Esophagus squamous epithelium (tissue), 5 donors: ENCODE measurements at regions not wholly inside any gene's neighbourhood (a gene's known extent, or its start where the extent isn't known, plus 50 kb on each side); places are given as distances from the start of the nearest gene placed in this dataset.

Experiments used
- DNase-seq: peaks from one replicate; lab custom pipeline; 2025; lab: John Stamatoyannopoulos, UW
- H3K27ac ChIP-seq, 4 donors: fragments of 200-600 bp; sonication (generic); one replicate each; pipeline ENCODE4 v1.5.1; 2016 to 2019; ENCODE audit warnings: mild to moderate bottlenecking in 1 of 4
- H3K27me3 ChIP-seq, 4 donors: fragments of 200-600 bp; sonication (generic); 1 replicate in 3 of 4; 2 replicates in 1 of 4; pipeline versions ENCODE4 v1.5.1 to v1.6.0; 2017 to 2021; ENCODE audit warnings: antibody characterized with exemption in 1 of 4
- H3K36me3 ChIP-seq, 3 donors: fragments of 200-600 bp; sonication (generic); one replicate each; pipeline ENCODE4 v1.5.1; 2016 to 2019
- H3K4me1 ChIP-seq, 3 donors: fragments of 200-600 bp; sonication (generic); one replicate each; pipeline ENCODE4 v1.5.1; 2017 to 2019
- H3K4me3 ChIP-seq, 4 donors: fragments of 200-600 bp; sonication (generic); 1 replicate in 3 of 4; 2 replicates in 1 of 4; pipeline ENCODE4 v1.5.1; 2016 to 2019; ENCODE audit warnings: mild to moderate bottlenecking in 2 of 4, moderate library complexity in 1 of 4
- H3K9me3 ChIP-seq, 3 donors: fragments of 200-600 bp; sonication (generic); one replicate each; pipeline ENCODE4 v1.5.1; 2016 to 2019
- POLR2A ChIP-seq, 4 donors: fragments of 450-650 bp; IDR thresholded peaks; one replicate each; pipeline ENCODE4 v1.6.1; 2017; ENCODE audit warnings: antibody characterized with exemption in 4 of 4, mild to moderate bottlenecking in 4 of 4, moderate library complexity in 3 of 4
- WGBS, 2 donors: methylation state at CpG; one replicate each; pipeline ENCODE4 v1.1.5; 2018; 5-methylcytosine and 5-hydroxymethylcytosine counted together
- intact Hi-C: fragments of 100-400 bp; cut with DNase I; formaldehyde crosslinking; loops from one replicate; pipeline ENCODE4 v1.15.0; 2022
- TF ChIP-seq, protein P1 (sequence below), 6 experiments: fragments of 450-650 bp in 4 of 6; fragments of 200-600 bp in 2 of 6; sonication (generic) in 2 of 6; IDR thresholded peaks; one replicate each; pipeline ENCODE4 v1.5.1; 2016 to 2019; ENCODE audit warnings: antibody characterized with exemption in 6 of 6, mild to moderate bottlenecking in 4 of 6, moderate library complexity in 4 of 6
- donor health status: DM: yes; HTN: yes; CAD: no.

DNA sequence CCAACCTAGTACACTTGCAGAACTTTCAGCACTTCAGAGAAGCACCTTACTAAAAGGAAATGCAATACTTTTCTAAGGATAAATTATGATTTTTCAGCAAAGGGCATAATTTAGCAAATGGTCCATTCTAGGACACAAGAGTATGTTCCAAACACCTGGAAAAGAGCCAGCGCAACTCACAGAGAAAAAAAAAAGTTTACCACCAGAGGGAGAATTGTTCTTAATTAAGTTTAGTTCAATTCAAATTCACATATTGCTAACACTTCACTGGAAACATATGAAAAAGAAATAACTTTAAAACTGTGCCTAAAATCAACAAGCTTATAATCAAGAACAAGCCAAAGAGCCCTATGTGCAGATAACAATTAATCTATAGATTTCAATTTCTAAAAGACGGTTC, 338.1 kb downstream of the SEC16B start:
- TF ChIP-seq, protein P1, sequence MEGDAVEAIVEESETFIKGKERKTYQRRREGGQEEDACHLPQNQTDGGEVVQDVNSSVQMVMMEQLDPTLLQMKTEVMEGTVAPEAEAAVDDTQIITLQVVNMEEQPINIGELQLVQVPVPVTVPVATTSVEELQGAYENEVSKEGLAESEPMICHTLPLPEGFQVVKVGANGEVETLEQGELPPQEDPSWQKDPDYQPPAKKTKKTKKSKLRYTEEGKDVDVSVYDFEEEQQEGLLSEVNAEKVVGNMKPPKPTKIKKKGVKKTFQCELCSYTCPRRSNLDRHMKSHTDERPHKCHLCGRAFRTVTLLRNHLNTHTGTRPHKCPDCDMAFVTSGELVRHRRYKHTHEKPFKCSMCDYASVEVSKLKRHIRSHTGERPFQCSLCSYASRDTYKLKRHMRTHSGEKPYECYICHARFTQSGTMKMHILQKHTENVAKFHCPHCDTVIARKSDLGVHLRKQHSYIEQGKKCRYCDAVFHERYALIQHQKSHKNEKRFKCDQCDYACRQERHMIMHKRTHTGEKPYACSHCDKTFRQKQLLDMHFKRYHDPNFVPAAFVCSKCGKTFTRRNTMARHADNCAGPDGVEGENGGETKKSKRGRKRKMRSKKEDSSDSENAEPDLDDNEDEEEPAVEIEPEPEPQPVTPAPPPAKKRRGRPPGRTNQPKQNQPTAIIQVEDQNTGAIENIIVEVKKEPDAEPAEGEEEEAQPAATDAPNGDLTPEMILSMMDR (IDR thresholded peaks at IDR 0.05): no peak
- no peak for TF ChIP-seq POLR2A (IDR thresholded peaks at IDR 0.05)
- 75 to 79% methylated on average over 2 of the region's 2 CpGs for WGBS, 2 donors
- H3K27ac ChIP-seq: no peak overlapping the region

DNA sequence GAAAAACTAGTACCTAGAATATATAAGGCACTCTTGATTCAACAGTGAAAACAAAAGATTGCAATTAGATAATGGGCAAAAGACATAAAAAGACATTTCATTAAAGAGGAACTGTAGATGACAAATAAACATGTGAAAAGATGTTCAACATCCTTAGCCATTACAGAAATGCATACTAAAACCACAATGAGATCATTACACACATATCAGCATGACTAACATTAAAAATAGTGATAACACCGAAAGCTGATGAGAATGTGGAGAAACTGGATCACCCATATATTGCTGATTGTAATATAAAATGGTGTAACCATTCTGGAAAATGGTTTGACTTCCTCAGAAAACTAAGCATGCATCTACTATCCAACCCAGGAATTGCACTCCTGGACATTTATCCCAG, 340.3 kb downstream of the SEC16B start:
- no peak overlapping the region for H3K4me3 ChIP-seq
- H3K27me3 ChIP-seq: no peaks in the 10 kb centered on the region
- no peak for DNase-seq
- no peaks in the 10 kb centered on the region for H3K36me3 ChIP-seq
- no peaks in the 10 kb centered on the region for H3K4me1 ChIP-seq
- no peaks in the 10 kb centered on the region for H3K9me3 ChIP-seq
- H3K27ac ChIP-seq: no peak overlapping the region
- intact Hi-C loops: no loop called here
- WGBS, 2 donors: 50 to 65% methylated on average over 1 of the region's 1 CpG
- TF ChIP-seq, protein P1 (IDR thresholded peaks at IDR 0.05): no peak
- TF ChIP-seq POLR2A (IDR thresholded peaks at IDR 0.05): no peak

More for the DNA sequence above, 338.1 kb downstream of the SEC16B start:
- DNase-seq: no peak
- no peaks in the 10 kb centered on the region for H3K4me1 ChIP-seq
- intact Hi-C loops: no loop called here
- H3K4me3 ChIP-seq: no peak overlapping the region
- H3K27me3 ChIP-seq: no peaks in the 10 kb centered on the region
- H3K9me3 ChIP-seq: no peaks in the 10 kb centered on the region
- no peaks in the 10 kb centered on the region for H3K36me3 ChIP-seq

DNA sequence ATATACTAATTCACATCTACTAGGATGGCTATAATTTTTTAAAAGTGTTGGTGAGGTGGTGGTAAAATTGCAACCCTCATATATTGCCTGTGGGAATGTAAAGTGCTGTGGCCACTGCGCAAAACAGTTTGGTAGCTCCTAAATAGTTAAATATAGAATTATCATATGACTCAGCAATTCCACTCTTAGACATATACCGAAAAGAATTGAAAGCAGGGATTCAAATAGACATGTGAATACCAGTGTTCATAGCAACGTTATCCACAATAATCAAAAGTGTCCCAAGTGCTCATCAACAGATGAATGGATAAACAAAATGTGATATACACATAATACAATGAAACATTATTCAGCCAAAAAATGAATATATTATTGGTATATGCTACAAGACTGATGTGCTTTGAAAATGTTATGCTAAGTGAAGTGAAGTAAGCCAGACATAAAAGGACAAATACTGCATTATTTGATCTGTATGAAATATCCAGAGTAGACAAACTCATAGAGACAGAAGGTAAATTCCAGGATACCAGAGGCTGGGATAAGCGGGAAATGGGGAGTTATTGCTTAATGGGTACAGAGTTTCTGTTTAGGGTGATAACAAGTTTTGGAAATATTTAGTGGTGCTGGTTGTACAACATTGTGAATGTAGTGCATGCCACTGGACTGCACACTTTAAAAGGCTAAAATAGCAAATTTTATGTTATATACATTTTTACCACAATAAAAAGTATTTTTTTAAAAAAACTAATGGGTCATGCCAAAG, 342.5 kb downstream of the SEC16B start:
- Histone ChIP-seq H3K9me3 (no peaks in the 10 kb centered on the region), H3K27ac (no peak overlapping the region), H3K36me3 (no peaks in the 10 kb centered on the region), H3K4me1 (no peaks in the 10 kb centered on the region), H3K27me3 (no peaks in the 10 kb centered on the region), H3K4me3 (no peak overlapping the region)
- WGBS, 2 donors: 65 to 72% methylated on average over 4 of the region's 4 CpGs
- TF ChIP-seq, protein P1 (IDR thresholded peaks at IDR 0.05): no peak
- TF ChIP-seq POLR2A (IDR thresholded peaks at IDR 0.05): no peak
- DNase-seq: no peak
- intact Hi-C loops: no loop called here

DNA sequence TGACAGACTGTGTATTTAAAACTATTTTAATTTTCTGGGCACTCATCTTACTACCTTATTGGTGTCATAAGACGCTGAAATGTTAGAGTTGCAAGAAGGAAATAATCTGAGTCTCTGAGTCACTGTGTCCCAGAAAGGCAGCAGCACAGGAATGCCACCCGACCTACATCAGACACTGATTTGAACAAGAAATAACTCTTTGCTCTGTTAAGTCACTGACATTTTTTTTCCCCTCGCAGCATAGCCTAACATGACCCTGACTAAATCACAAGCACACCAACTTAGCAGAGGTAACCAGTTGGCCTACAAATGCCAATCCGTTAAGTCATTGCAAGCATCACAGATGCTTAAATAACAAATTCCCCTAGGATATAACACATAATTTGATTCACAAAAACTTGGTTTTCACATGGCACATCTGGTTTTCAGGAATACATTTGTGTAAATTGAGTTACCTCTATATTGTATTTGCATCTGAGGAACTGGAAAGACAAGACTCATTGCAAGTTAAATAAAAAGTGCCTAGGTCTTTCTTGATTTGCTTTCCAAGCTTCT, 349.1 kb downstream of the SEC16B start:
- Histone ChIP-seq H3K27me3 (peaks cover 0 to 6% (median 0%) of the 10 kb centered on the region in 4 donors), H3K4me3 (no peak overlapping the region), H3K9me3 (no peaks in the 10 kb centered on the region), H3K27ac (no peak overlapping the region), H3K36me3 (no peaks in the 10 kb centered on the region), H3K4me1 (no peaks in the 10 kb centered on the region)
- TF ChIP-seq, protein P1 (IDR thresholded peaks at IDR 0.05): no peak
- no peak for TF ChIP-seq POLR2A (IDR thresholded peaks at IDR 0.05)
- DNase-seq: no peak
- 54 to 65% methylated on average over 4 of the region's 4 CpGs for WGBS, 2 donors
- intact Hi-C loops: no loop called here

DNA sequence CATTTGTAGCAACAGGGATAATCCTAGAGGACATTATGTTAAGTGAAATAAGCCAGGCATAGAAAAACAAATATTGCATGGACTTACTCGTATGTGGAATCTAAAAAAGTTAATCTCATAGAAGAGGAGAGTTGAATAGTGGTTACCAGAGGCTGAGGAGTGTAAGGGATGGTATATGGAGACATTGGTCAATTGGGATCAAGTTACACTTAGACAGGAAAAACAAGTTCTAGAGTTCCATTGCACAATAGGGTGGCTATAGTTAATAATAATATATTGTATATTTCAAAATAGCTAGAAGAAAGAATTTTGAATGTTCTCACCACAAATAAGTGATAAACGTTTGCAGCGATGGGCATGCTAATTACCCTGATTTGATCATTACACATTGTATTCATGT, 354.6 kb downstream of the SEC16B start:
- 38 to 48% methylated on average over 3 of the region's 3 CpGs for WGBS, 2 donors
- intact Hi-C loops: no loop called here
- H3K36me3 ChIP-seq: no peaks in the 10 kb centered on the region
- no peak overlapping the region for H3K4me3 ChIP-seq
- no peaks in the 10 kb centered on the region for H3K9me3 ChIP-seq
- H3K27ac ChIP-seq: no peak overlapping the region
- TF ChIP-seq, protein P1 (IDR thresholded peaks at IDR 0.05): no peak
- no peak for TF ChIP-seq POLR2A (IDR thresholded peaks at IDR 0.05)
- peaks cover 0 to 32% (median 0%) of the 10 kb centered on the region in 4 donors for H3K27me3 ChIP-seq
- no peaks in the 10 kb centered on the region for H3K4me1 ChIP-seq
- no peak for DNase-seq
